CD14-positive monocyte (primary cell): ENCODE measurements at regions not wholly inside any gene's neighbourhood (a gene's known extent, or its start where the extent isn't known, plus 50 kb on each side); places are given as distances from the start of the nearest gene placed in this dataset.
"Not testable (repeated sequence)": the region's sequence is repeated elsewhere in the genome, so short reads cannot be mapped to it uniquely, and the experiment has no call there.

ENCODE experiments used
- DNase-seq, 3 donors: peaks; one replicate each; pipeline ENCODE4 v3.0.0-alpha.2; 2011 to 2022
- H2AFZ ChIP-seq: 2 replicates; pipeline ENCODE4 v1.6.0; 2012; ENCODE audit warnings: mild to moderate bottlenecking, low read depth, low read length, inconsistent platforms; ENCODE audit not compliant: insufficient read depth, poor library complexity, severe bottlenecking
- H3K27ac ChIP-seq, 2 donors: 1 replicate in 1 of 2; 2 replicates in 1 of 2; pipeline ENCODE4 v1.5.1; 2012 to 2013; ENCODE audit warnings: low read length in 2 of 2, control low read depth in 1 of 2, inconsistent platforms in 1 of 2, low read depth in 1 of 2, mild to moderate bottlenecking in 1 of 2
- H3K27me3 ChIP-seq, 2 donors: one replicate each; pipeline versions ENCODE4 v1.6.0 to v1.6.1; 2011 to 2013; ENCODE audit warnings: low read length in 2 of 2; ENCODE audit not compliant: control insufficient read depth in 2 of 2, insufficient read depth in 2 of 2
- H3K36me3 ChIP-seq, 2 donors: replicated peaks in 1 of 2; 1 replicate in 1 of 2; 2 replicates in 1 of 2; pipeline versions ENCODE4 v1.5.1 to v1.6.1; 2012 to 2013; ENCODE audit warnings: low read length in 2 of 2, control low read depth in 1 of 2, inconsistent platforms in 1 of 2, mild to moderate bottlenecking in 1 of 2; ENCODE audit not compliant: insufficient read depth in 2 of 2, control insufficient read depth in 1 of 2
- H3K4me1 ChIP-seq, 2 donors: 1 replicate in 1 of 2; 2 replicates in 1 of 2; pipeline versions ENCODE4 v1.5.1 to v1.6.1; 2012 to 2013; ENCODE audit warnings: low read length in 2 of 2, control low read depth in 1 of 2, inconsistent platforms in 1 of 2, mild to moderate bottlenecking in 1 of 2, moderate library complexity in 1 of 2; ENCODE audit not compliant: insufficient read depth in 2 of 2, control insufficient read depth in 1 of 2
- H3K4me2 ChIP-seq: replicated peaks from 2 replicates; pipeline ENCODE3; 2012; ENCODE audit warnings: low read length, moderate library complexity, mild to moderate bottlenecking; ENCODE audit not compliant: poor library complexity, severe bottlenecking; ENCODE audit errors: extremely low read depth
- H3K4me3 ChIP-seq, 3 experiments: fragments of 200-600 bp in 1 of 3; sonication (generic) in 1 of 3; replicated peaks in 1 of 3; 1 replicate in 2 of 3; 2 replicates in 1 of 3; pipeline ENCODE4 v1.5.1; 2011 to 2013; ENCODE audit warnings: low read length in 3 of 3, mild to moderate bottlenecking in 3 of 3, control low read depth in 2 of 3, low read depth in 2 of 3, inconsistent platforms in 1 of 3, moderate library complexity in 1 of 3
- H3K79me2 ChIP-seq: 2 replicates; pipeline ENCODE4 v1.6.0; 2012; ENCODE audit warnings: mild to moderate bottlenecking, control low read depth, inconsistent platforms, low read length, moderate library complexity; ENCODE audit not compliant: insufficient read depth
- H3K9ac ChIP-seq: 2 replicates; pipeline ENCODE4 v1.6.0; 2017; ENCODE audit warnings: low read length, mild to moderate bottlenecking; ENCODE audit not compliant: insufficient read depth, poor library complexity, severe bottlenecking
- H3K9me3 ChIP-seq, 2 donors: replicated peaks in 1 of 2; 1 replicate in 1 of 2; 2 replicates in 1 of 2; pipeline versions ENCODE4 v1.5.1 to v1.6.1; 2012 to 2013; ENCODE audit warnings: low read length in 2 of 2, control low read depth in 1 of 2; ENCODE audit not compliant: control insufficient read depth in 1 of 2, insufficient read depth in 1 of 2
- H4K20me1 ChIP-seq: 2 replicates; pipeline ENCODE4 v1.6.0; 2012; ENCODE audit warnings: mild to moderate bottlenecking, low read length, control low read depth, moderate library complexity; ENCODE audit not compliant: insufficient read depth
- H3K27ac Mint-ChIP-seq, 7 donors: one replicate each; pipeline ENCODE4 v1.8.0; 2020; ENCODE audit warnings: mild to moderate bottlenecking in 7 of 7, mixed read lengths in 7 of 7, moderate library complexity in 6 of 7, inconsistent platforms in 2 of 7
- H3K27me3 Mint-ChIP-seq, 3 donors: one replicate each; pipeline ENCODE4 v1.8.0; 2021 to 2022; ENCODE audit warnings: low read depth in 3 of 3, mild to moderate bottlenecking in 3 of 3, mixed read lengths in 3 of 3, moderate library complexity in 3 of 3, inconsistent platforms in 1 of 3
- H3K36me3 Mint-ChIP-seq, 2 donors: one replicate each; pipeline ENCODE4 v1.8.0; 2020; ENCODE audit warnings: mixed read lengths in 2 of 2, inconsistent platforms in 1 of 2, mild to moderate bottlenecking in 1 of 2
- H3K4me1 Mint-ChIP-seq: one replicate; pipeline ENCODE4 v1.8.0; 2020; ENCODE audit warnings: mild to moderate bottlenecking, mixed read lengths
- H3K4me3 Mint-ChIP-seq, 2 donors: one replicate each; pipeline ENCODE4 v1.8.0; 2020; ENCODE audit warnings: mild to moderate bottlenecking in 2 of 2, mixed read lengths in 2 of 2, moderate library complexity in 1 of 2
- H3K9me3 Mint-ChIP-seq, 7 donors: one replicate each; pipeline ENCODE4 v1.8.0; 2020 to 2022; ENCODE audit warnings: mixed read lengths in 7 of 7, mild to moderate bottlenecking in 6 of 7, moderate library complexity in 6 of 7, inconsistent platforms in 2 of 7
- CTCF ChIP-seq: fragments of 200-600 bp; IDR thresholded peaks from one replicate; pipeline ENCODE4 v1.8.0; 2022; ENCODE audit warnings: antibody characterized with exemption, mild to moderate bottlenecking
- WGBS: methylation state at CpG from one replicate; pipeline ENCODE4 v1.1.5; 2013; ENCODE audit warnings: missing lambda C conversion rate; ENCODE audit not compliant: insufficient coverage; 5-methylcytosine and 5-hydroxymethylcytosine counted together
- intact Hi-C, 2 donors: fragments of 100-400 bp; cut with micrococcal nuclease; formaldehyde crosslinking; loops; one replicate each; pipeline versions ENCODE4 v1.15.0 to v1.15.1; 2023

GRCh38 chr1:30132602-30133286 lies 590.6 kb downstream of the MATN1 start:
- Mint-ChIP-seq H3K4me3 (no peak overlapping the region), H3K4me1 (peaks cover 36% of the 10 kb centered on the region), H3K27ac (no peak overlapping the region), H3K27me3 (peaks cover 6 to 7% (median 6%) of the 10 kb centered on the region in 3 donors), H3K36me3 (peaks cover 6 to 13% of the 10 kb centered on the region in 2 donors), H3K9me3 (peaks cover 10 to 26% (median 17%) of the 10 kb centered on the region in 7 donors)
- Histone ChIP-seq H3K27me3 (no peaks in the 10 kb centered on the region), H3K36me3 (no peaks in the 10 kb centered on the region), H3K79me2 (no peaks in the 10 kb centered on the region), H3K9ac (no peak overlapping the region), H4K20me1 (no peaks in the 10 kb centered on the region), H3K27ac (no peak overlapping the region), H3K4me2 (no peak overlapping the region), H3K9me3 (peaks cover 0 to 25% of the 10 kb centered on the region in 2 donors), H3K4me1 (peaks cover 33 to 38% of the 10 kb centered on the region in 2 donors), H2AFZ (no peak overlapping the region), H3K4me3 (no peak overlapping the region)
- DNase-seq = no peak
- 93% methylated on average over 8 of the region's 10 CpGs for whole genome bisulfite sequencing
- intact Hi-C loops = no loop called here
- no peak for TF ChIP-seq CTCF

GRCh38 chr1:30130566-30130965 lies 592.8 kb downstream of the MATN1 start:
- H2AFZ ChIP-seq = peak overlapping the region; percentile 67
- H3K4me2 ChIP-seq = peak overlapping the region; percentile 60
- intact Hi-C loops, H3K27me3 Mint-ChIP-seq, H3K9ac ChIP-seq, H3K79me2 ChIP-seq, H4K20me1 ChIP-seq, H3K27me3 ChIP-seq, H3K36me3 ChIP-seq: not testable (repeated sequence)
- H3K36me3 Mint-ChIP-seq = peaks cover 6 to 18% of the 10 kb centered on the region in 2 donors
- peaks cover 0 to 27% of the 10 kb centered on the region in 2 donors for H3K9me3 ChIP-seq
- H3K4me3 ChIP-seq = peak overlapping the region in 2 of 3 experiments; percentile 13 to 69
- H3K27ac ChIP-seq = peak overlapping the region; percentile 76 to 86
- DNase-seq = peak; percentile 57 to 64 (median 60)
- peak overlapping the region; percentile 71 to 79 for H3K4me3 Mint-ChIP-seq
- peaks cover 53% of the 10 kb centered on the region for H3K4me1 Mint-ChIP-seq
- peak overlapping the region; percentile 63 to 93 (median 85) for H3K27ac Mint-ChIP-seq
- H3K9me3 Mint-ChIP-seq = peaks cover 6 to 29% (median 17%) of the 10 kb centered on the region in 7 donors
- 20% methylated on average over 1 of the region's 2 CpGs for WGBS
- H3K4me1 ChIP-seq = peaks cover 33 to 43% of the 10 kb centered on the region in 2 donors
